Jurkat, Clone E6-1 (cell line): ENCODE measurements at regions not wholly inside any gene's neighbourhood (a gene's known extent, or its start where the extent isn't known, plus 50 kb on each side); places are given as distances from the start of the nearest gene placed in this dataset.
A peak's percentile ranks its signal among the peaks of the same experiment; 100 is the strongest.
"Not testable (repeated sequence)": the region's sequence is repeated elsewhere in the genome, so short reads cannot be mapped to it uniquely, and the experiment has no call there.

Source experiments
- DNase-seq: peaks from one replicate; pipeline ENCODE4 v3.0.0-alpha.2; 2011; ENCODE audit warnings: low read depth, low spot score
- H3K4me3 ChIP-seq: 2 replicates; pipeline ENCODE4 v1.5.1; 2011; ENCODE audit warnings: mild to moderate bottlenecking, low read length, control low read depth, moderate library complexity

- DNase-seq = no peak
- no peak overlapping the region for H3K4me3 ChIP-seq
Measured at GRCh38 chr10:117431160-117431559, 55.9 kb upstream of the PDZD8 start.

- not testable (repeated sequence) for DNase-seq, H3K4me3 ChIP-seq
Measured at GRCh38 chr10:117430535-117430934, 55.3 kb upstream of the PDZD8 start.

GRCh38 chr10:117429643-117430265 lies 54.5 kb upstream of the PDZD8 start:
- H3K4me3 ChIP-seq = no peak overlapping the region
- peak; percentile 71 for DNase-seq

GRCh38 chr10:117427356-117427755 lies 52.1 kb upstream of the PDZD8 start:
- peak; percentile 83 for DNase-seq
- no peak overlapping the region for H3K4me3 ChIP-seq

- DNase-seq = no peak
Measured at GRCh38 chr10:117425974-117426566, 50.8 kb upstream of the PDZD8 start.

GRCh38 chr10:117424883-117425649 lies 49.8 kb upstream of the PDZD8 start:
- no peak overlapping the region for H3K4me3 ChIP-seq
- DNase-seq = no peak

More at GRCh38 chr10:117425974-117426566, 50.8 kb upstream of the PDZD8 start:
- no peak overlapping the region for H3K4me3 ChIP-seq
